ENCODE measurements at regions not wholly inside any gene's neighbourhood (a gene's known extent, or its start where the extent isn't known, plus 50 kb on each side); places are given as distances from the start of the nearest gene placed in this dataset.

DNA sequence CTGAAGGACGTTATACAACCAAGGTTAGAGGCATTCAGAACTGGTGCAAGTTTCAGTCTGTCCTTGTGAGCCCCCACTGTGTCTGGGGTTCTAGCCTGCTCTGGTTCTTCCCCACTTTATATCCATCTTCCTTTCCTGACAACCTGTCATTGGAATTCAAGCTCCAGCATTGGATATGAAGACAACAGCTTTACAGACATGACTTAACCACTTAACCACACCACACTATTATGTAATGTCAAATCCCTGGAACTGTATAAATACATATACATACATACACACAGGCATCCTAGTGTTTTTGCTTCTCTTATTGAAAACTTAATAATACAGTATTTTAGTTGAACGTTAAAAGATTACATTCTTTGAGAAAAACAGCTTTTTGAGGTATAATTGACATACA lies 217.9 kb upstream of the SGK1 start:
- no peak for DNase-seq (ENCODE audit: low spot score)
- no peak for ATAC-seq (ENCODE audit: low FRiP score)
- TF ChIP-seq, protein P1, sequence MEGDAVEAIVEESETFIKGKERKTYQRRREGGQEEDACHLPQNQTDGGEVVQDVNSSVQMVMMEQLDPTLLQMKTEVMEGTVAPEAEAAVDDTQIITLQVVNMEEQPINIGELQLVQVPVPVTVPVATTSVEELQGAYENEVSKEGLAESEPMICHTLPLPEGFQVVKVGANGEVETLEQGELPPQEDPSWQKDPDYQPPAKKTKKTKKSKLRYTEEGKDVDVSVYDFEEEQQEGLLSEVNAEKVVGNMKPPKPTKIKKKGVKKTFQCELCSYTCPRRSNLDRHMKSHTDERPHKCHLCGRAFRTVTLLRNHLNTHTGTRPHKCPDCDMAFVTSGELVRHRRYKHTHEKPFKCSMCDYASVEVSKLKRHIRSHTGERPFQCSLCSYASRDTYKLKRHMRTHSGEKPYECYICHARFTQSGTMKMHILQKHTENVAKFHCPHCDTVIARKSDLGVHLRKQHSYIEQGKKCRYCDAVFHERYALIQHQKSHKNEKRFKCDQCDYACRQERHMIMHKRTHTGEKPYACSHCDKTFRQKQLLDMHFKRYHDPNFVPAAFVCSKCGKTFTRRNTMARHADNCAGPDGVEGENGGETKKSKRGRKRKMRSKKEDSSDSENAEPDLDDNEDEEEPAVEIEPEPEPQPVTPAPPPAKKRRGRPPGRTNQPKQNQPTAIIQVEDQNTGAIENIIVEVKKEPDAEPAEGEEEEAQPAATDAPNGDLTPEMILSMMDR (IDR thresholded peaks at IDR 0.05) = no peak

DNA sequence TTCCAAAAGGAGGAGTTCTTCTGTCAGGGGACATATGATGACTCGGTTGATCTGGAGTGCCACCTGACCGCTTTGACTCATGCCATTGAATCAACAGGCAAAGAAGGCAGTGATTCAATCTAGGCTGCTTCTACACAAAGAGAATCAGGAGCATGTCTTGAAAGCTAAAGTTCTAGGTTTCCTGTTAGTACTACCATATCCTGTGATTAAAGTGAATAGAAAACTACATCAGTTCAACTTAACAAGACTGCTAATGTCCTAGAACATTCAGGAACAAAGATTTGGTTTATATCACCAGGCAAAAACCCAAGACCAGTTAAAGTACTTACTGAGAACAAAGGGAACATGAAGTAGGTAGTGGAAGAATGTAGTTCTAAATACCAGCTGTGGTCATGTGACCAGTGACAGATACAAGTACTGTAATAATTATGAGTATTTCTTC lies 216.8 kb upstream of the SGK1 start:
- TF ChIP-seq, protein P1 (IDR thresholded peaks at IDR 0.05) = no peak
- no peak for ATAC-seq (ENCODE audit: low FRiP score)
- no peak for DNase-seq (ENCODE audit: low spot score)

DNA sequence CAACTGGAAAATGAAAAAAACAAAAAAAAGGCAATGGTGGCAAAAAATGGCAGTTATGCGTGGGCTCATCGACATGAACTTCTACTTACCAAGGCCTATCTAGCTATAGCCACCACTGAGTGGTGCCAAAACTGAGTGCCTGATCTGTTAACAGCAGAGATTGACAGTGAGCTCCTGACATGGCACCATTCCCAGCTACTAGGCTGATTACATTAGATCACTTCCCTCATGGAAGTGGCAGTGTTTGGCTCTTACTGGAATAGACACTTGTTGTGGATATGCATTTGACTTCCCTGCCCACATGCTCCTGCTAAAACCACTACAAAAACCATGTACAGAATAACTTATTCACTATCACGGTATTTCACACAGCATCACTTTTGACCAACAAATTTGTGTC lies 216.1 kb upstream of the SGK1 start:
- ATAC-seq (ENCODE audit: low FRiP score) = no peak
- TF ChIP-seq, protein P1 (IDR thresholded peaks at IDR 0.05) = no peak
- DNase-seq (ENCODE audit: low spot score) = no peak

DNA sequence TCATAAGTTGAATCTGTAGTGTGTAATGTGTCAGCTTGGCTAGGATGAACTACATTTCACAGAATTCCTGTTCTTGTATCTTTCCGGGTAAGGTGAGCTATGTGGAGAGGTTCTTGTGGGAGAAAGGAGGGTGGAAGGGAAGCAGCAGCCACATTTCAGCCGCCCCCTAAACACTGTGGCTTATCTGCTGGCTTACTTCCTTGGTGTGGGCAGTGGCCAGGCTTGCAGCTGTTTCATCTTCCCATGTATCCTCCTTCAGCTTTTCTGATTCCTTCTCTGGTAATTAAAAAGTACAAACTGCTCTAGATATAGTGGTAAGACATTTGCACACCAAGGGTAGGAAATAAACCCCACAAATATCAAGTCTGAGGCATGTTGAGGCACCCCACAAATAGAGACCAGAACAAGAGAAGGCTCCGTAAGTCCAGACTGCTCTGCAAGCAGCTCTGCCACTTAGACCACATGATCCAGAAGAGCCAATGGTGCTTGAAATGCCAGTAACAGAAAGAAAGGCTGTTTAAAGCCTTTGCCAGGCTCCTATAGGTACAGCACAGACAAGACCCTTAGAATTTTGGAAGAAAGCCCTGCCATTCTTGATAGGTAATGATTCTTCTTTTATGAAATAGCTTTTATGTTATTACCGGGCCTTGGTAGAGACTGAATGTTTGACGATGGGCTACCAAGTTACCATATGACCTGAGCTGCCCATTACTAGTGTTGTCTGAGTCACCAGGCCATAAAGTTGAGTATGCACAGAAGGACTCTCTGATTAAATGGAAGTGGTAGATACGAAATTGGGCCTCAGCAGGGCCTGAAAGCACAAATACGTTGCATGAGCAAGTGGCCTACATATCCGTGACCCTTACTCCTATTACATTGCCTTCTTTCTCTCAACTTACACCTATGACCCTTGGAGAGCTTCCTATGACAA lies 215.0 kb upstream of the SGK1 start:
- DNase-seq (ENCODE audit: low spot score) (no peak), ATAC-seq (ENCODE audit: low FRiP score) (peak; percentile 67)
- TF ChIP-seq, protein P1 (IDR thresholded peaks at IDR 0.05) = no peak

DNA sequence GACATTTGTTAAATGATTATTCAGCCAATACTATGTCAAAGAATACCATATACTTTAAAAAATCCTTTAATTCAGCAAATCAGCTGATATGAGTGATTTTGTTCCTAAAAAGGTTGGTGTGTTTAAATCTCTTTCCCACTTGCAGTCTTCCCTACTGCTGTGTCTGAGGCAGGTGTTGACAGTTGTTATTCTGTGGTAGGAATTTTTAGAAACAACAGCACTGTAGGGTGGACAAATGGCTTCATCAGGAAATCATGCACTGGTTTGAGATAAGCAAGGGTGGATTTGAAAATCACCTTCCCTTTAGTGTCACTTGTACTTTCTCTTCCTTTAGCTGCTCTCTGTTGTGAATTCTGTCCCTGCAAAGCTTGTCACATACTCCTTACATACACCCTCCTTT lies 213.7 kb upstream of the SGK1 start:
- TF ChIP-seq, protein P1 (IDR thresholded peaks at IDR 0.05) = no peak
- DNase-seq (ENCODE audit: low spot score) (no peak), ATAC-seq (ENCODE audit: low FRiP score) (no peak)

DNA sequence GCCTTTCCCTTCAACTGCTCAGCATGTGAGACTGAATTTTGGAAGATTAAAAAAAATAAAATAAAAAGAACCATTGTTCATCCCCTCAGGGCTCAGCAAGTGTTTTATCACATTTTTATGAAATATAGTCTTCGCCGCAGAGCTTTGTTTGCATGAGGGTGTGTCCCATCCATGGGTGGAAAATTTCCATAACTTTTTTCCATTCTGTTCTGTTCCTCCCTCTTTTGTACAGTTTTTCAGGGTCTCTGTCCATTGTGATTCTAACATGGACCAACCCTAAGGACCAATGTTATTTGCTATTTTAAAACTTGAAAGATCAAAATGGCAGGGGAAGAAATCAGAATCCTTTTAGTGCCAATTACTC lies 213.3 kb upstream of the SGK1 start:
- ATAC-seq (ENCODE audit: low FRiP score) (no peak), DNase-seq (ENCODE audit: low spot score) (no peak)
- TF ChIP-seq, protein P1 (IDR thresholded peaks at IDR 0.05) = no peak

DNA sequence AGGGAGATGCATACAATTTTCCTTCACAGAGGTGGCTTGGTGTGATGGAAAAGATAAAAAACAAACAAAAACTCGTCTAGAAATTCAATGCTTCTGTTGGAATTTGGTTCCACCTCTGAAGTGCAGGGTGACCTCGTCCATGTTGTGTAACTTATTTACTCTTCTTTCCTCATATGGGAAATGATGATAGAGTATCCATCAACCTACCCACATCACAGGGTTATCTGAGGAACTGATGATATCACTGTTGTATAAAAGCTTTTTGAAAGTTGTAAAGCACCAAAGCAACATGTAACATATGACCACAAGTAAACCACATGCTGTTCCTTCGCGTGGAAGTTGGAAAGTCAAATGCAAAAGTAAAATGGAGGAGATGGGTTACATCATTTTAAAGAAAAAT lies 212.0 kb upstream of the SGK1 start:
- ATAC-seq (ENCODE audit: low FRiP score) = no peak
- TF ChIP-seq, protein P1 (IDR thresholded peaks at IDR 0.05) = no peak
- DNase-seq (ENCODE audit: low spot score) = no peak
